Kidney (tissue), 13 donors: ENCODE measurements at regions not wholly inside any gene's neighbourhood (a gene's known extent, or its start where the extent isn't known, plus 50 kb on each side); places are given as distances from the start of the nearest gene placed in this dataset.

Experiments
- DNase-seq, 5 donors: peaks; one replicate each; pipeline ENCODE4 v3.0.0-alpha.2; 2013 to 2020
- FAIRE-seq: peaks from 2 replicates; lab custom pipeline; 2012; peaks lifted over from hg19 to GRCh38; lab: Jason Lieb, UNC
- H3K27ac ChIP-seq, 2 donors: one replicate each; pipeline ENCODE4 v1.7.0; 2013; ENCODE audit warnings: low read depth in 2 of 2, low read length in 2 of 2, inconsistent platforms in 1 of 2
- H3K27me3 ChIP-seq: one replicate; pipeline ENCODE4 v1.7.1; 2013; ENCODE audit warnings: low read length, inconsistent platforms; ENCODE audit not compliant: control insufficient read depth, insufficient read depth
- H3K36me3 ChIP-seq, 3 donors: one replicate each; pipeline versions ENCODE4 v1.7.0 to v1.7.1; 2013; ENCODE audit warnings: low read length in 3 of 3, control low read depth in 1 of 3, inconsistent platforms in 1 of 3; ENCODE audit not compliant: insufficient read depth in 3 of 3, control insufficient read depth in 2 of 3
- H3K4me1 ChIP-seq, 3 donors: one replicate each; pipeline versions ENCODE4 v1.7.0 to v1.7.1; 2013; ENCODE audit warnings: low read length in 3 of 3, inconsistent platforms in 1 of 3, low read depth in 1 of 3; ENCODE audit not compliant: control insufficient read depth in 2 of 3, insufficient read depth in 2 of 3
- H3K4me3 ChIP-seq, 3 donors: one replicate each; pipeline versions ENCODE4 v1.7.0 to v1.8.1; 2013; ENCODE audit warnings: low read length in 3 of 3, control low read depth in 1 of 3, inconsistent platforms in 1 of 3
- H3K9ac ChIP-seq, 3 donors: one replicate each; pipeline versions ENCODE4 v1.7.0 to v1.7.1; 2013; ENCODE audit warnings: low read length in 3 of 3, control low read depth in 1 of 3, inconsistent platforms in 1 of 3
- H3K9me3 ChIP-seq, 3 donors: one replicate each; pipeline versions ENCODE4 v1.7.0 to v1.7.1; 2013; ENCODE audit warnings: low read length in 3 of 3, control low read depth in 1 of 3, inconsistent platforms in 1 of 3; ENCODE audit not compliant: control insufficient read depth in 2 of 3, insufficient read depth in 1 of 3
- intact Hi-C: fragments of 100-400 bp; cut with DNase I; formaldehyde crosslinking; loops from one replicate; pipeline ENCODE4 v1.11.1; 2022
- TF ChIP-seq, protein P1 (sequence below): IDR thresholded peaks from 3 replicates; pipeline ENCODE4 v1.5.1; 2012; ENCODE audit warnings: mild to moderate bottlenecking, moderate library complexity, borderline replicate concordance; ENCODE audit not compliant: insufficient read depth; ENCODE audit errors: extremely low read depth
- donor health status: control.
- donor health status: control.
- donor health status: control.
- donor health status: control.
- donor health status: control.
- donor health status: DM: yes; HTN: yes; CAD: no.
- donor health status: Normal renal cell carcinoma (clear cell type).

- intact Hi-C loops: no loop called here
- DNase-seq (no peak), FAIRE-seq (no peak)
- no peak overlapping the region for H3K9ac ChIP-seq
- H3K4me1 ChIP-seq: no peaks in the 10 kb centered on the region
- no peak overlapping the region for H3K4me3 ChIP-seq
- H3K27ac ChIP-seq: no peak overlapping the region
- H3K36me3 ChIP-seq: no peaks in the 10 kb centered on the region
- no peaks in the 10 kb centered on the region for H3K9me3 ChIP-seq
- TF ChIP-seq, protein P1, sequence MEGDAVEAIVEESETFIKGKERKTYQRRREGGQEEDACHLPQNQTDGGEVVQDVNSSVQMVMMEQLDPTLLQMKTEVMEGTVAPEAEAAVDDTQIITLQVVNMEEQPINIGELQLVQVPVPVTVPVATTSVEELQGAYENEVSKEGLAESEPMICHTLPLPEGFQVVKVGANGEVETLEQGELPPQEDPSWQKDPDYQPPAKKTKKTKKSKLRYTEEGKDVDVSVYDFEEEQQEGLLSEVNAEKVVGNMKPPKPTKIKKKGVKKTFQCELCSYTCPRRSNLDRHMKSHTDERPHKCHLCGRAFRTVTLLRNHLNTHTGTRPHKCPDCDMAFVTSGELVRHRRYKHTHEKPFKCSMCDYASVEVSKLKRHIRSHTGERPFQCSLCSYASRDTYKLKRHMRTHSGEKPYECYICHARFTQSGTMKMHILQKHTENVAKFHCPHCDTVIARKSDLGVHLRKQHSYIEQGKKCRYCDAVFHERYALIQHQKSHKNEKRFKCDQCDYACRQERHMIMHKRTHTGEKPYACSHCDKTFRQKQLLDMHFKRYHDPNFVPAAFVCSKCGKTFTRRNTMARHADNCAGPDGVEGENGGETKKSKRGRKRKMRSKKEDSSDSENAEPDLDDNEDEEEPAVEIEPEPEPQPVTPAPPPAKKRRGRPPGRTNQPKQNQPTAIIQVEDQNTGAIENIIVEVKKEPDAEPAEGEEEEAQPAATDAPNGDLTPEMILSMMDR: no peak
- H3K27me3 ChIP-seq: no peaks in the 10 kb centered on the region
These were observed 730.3 kb downstream of the DNAH5 start for GRCh38 chr5:13214182-13214581.

- H3K9me3 ChIP-seq: no peaks in the 10 kb centered on the region
- intact Hi-C loops: no loop called here
- H3K36me3 ChIP-seq: no peaks in the 10 kb centered on the region
- no peaks in the 10 kb centered on the region for H3K27me3 ChIP-seq
- DNase-seq: no peak
- no peak overlapping the region for H3K27ac ChIP-seq
- no peaks in the 10 kb centered on the region for H3K4me1 ChIP-seq
- TF ChIP-seq, protein P1: no peak
- H3K4me3 ChIP-seq: no peak overlapping the region
- H3K9ac ChIP-seq: no peak overlapping the region
- no peak for FAIRE-seq
These were observed 731.6 kb downstream of the DNAH5 start for GRCh38 chr5:13212886-13213285.

GRCh38 chr5:13211064-13211463 is 733.4 kb downstream of the DNAH5 start:
- H3K9me3 ChIP-seq: no peaks in the 10 kb centered on the region
- no peak overlapping the region for H3K27ac ChIP-seq
- TF ChIP-seq, protein P1: no peak
- H3K9ac ChIP-seq: no peak overlapping the region
- intact Hi-C loops: no loop called here
- no peaks in the 10 kb centered on the region for H3K4me1 ChIP-seq
- DNase-seq (no peak), FAIRE-seq (peak; percentile 39)
- H3K36me3 ChIP-seq: no peaks in the 10 kb centered on the region
- H3K4me3 ChIP-seq: no peak overlapping the region
- no peaks in the 10 kb centered on the region for H3K27me3 ChIP-seq

DNA sequence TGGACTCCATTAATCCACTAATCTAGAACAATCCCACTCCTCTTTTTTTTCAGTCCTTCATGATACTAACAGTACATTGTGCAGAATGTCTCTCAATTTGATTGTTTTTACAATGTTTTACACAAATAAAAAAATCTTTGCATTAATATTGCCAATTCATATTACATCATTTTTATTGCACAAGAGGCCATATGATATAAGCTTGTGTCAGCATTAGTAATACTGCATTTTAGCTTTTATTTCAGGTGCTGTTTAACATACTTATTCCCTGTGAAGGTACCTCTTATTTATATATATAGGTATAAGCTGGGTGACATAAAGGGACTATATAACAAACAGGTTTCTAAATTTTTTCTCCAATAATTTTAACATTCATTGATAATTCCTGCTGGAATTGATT is 737.4 kb downstream of the DNAH5 start:
- no peaks in the 10 kb centered on the region for H3K36me3 ChIP-seq
- TF ChIP-seq, protein P1: no peak
- H3K4me3 ChIP-seq: no peak overlapping the region
- no peak for DNase-seq
- no peak for FAIRE-seq
- H3K27me3 ChIP-seq: no peaks in the 10 kb centered on the region
- H3K4me1 ChIP-seq: no peaks in the 10 kb centered on the region
- intact Hi-C loops: no loop called here
- no peak overlapping the region for H3K9ac ChIP-seq
- peaks cover 0 to 4% (median 0%) of the 10 kb centered on the region in 3 donors for H3K9me3 ChIP-seq
- no peak overlapping the region for H3K27ac ChIP-seq
